Osteocyte (in vitro differentiated cells): ENCODE measurements at regions not wholly inside any gene's neighbourhood (a gene's known extent, or its start where the extent isn't known, plus 50 kb on each side); places are given as distances from the start of the nearest gene placed in this dataset.

Experiments
- DNase-seq: peaks from one replicate; pipeline ENCODE4 v3.0.0; 2021; ENCODE audit warnings: mixed read lengths; ENCODE audit not compliant: unreplicated experiment; ENCODE audit errors: extremely low spot score
- H3K27ac Mint-ChIP-seq: one replicate; pipeline ENCODE4 v1.8.0; 2021; ENCODE audit warnings: mild to moderate bottlenecking, mixed read lengths; ENCODE audit not compliant: unreplicated experiment
- H3K27me3 Mint-ChIP-seq: one replicate; pipeline ENCODE4 v1.8.0; 2021; ENCODE audit warnings: mixed read lengths; ENCODE audit not compliant: unreplicated experiment
- H3K36me3 Mint-ChIP-seq: one replicate; pipeline ENCODE4 v1.8.0; 2021; ENCODE audit warnings: mixed read lengths; ENCODE audit not compliant: unreplicated experiment
- H3K4me1 Mint-ChIP-seq: one replicate; pipeline ENCODE4 v1.8.0; 2021; ENCODE audit warnings: mixed read lengths; ENCODE audit not compliant: unreplicated experiment
- H3K4me3 Mint-ChIP-seq: one replicate; pipeline ENCODE4 v1.8.0; 2021; ENCODE audit warnings: mild to moderate bottlenecking, moderate library complexity, mixed read lengths; ENCODE audit not compliant: unreplicated experiment
- H3K9me3 Mint-ChIP-seq: one replicate; pipeline ENCODE4 v1.8.0; 2021; ENCODE audit warnings: mixed read lengths; ENCODE audit not compliant: unreplicated experiment
- TF ChIP-seq, protein P1 (sequence below): fragments of 200-600 bp; sonication (generic); IDR thresholded peaks from 2 replicates; pipeline ENCODE4 v1.5.0; 2021; ENCODE audit warnings: antibody characterized with exemption, mild to moderate bottlenecking, moderate library complexity

GRCh38 chr1:237998581-237998980 lies 107.9 kb upstream of the ZP4 start:
- no peaks in the 10 kb centered on the region for H3K9me3 Mint-ChIP-seq
- H3K27me3 Mint-ChIP-seq: no peaks in the 10 kb centered on the region
- no peaks in the 10 kb centered on the region for H3K4me1 Mint-ChIP-seq
- no peak overlapping the region for H3K27ac Mint-ChIP-seq
- H3K4me3 Mint-ChIP-seq: no peak overlapping the region
- no peaks in the 10 kb centered on the region for H3K36me3 Mint-ChIP-seq
- TF ChIP-seq, protein P1, sequence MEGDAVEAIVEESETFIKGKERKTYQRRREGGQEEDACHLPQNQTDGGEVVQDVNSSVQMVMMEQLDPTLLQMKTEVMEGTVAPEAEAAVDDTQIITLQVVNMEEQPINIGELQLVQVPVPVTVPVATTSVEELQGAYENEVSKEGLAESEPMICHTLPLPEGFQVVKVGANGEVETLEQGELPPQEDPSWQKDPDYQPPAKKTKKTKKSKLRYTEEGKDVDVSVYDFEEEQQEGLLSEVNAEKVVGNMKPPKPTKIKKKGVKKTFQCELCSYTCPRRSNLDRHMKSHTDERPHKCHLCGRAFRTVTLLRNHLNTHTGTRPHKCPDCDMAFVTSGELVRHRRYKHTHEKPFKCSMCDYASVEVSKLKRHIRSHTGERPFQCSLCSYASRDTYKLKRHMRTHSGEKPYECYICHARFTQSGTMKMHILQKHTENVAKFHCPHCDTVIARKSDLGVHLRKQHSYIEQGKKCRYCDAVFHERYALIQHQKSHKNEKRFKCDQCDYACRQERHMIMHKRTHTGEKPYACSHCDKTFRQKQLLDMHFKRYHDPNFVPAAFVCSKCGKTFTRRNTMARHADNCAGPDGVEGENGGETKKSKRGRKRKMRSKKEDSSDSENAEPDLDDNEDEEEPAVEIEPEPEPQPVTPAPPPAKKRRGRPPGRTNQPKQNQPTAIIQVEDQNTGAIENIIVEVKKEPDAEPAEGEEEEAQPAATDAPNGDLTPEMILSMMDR: no peak
- DNase-seq: no peak

- no peaks in the 10 kb centered on the region for H3K4me1 Mint-ChIP-seq
- H3K27ac Mint-ChIP-seq: no peak overlapping the region
- no peaks in the 10 kb centered on the region for H3K9me3 Mint-ChIP-seq
- TF ChIP-seq, protein P1: no peak
- no peak for DNase-seq
- no peaks in the 10 kb centered on the region for H3K36me3 Mint-ChIP-seq
- no peaks in the 10 kb centered on the region for H3K27me3 Mint-ChIP-seq
- no peak overlapping the region for H3K4me3 Mint-ChIP-seq
Observed at GRCh38 chr1:237983496-237983895, 92.8 kb upstream of the ZP4 start.

DNA sequence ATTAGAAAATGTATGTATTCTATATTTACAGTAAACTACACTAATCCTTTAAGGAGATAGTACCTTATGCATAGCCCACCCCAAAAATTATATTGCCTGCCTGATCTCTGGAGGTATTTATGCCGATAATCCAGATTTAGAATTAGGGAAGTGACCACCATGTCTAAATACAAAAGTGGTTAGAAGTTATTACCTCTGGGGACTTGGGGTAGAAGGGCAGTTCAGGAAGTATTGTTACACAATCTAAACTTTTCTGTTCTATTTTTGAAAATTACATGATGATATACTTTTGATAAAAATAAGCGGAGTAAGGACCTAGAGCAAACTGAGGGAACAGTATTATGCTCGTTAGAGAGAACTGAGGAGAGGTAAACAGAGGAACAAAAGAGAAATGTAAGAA lies 90.5 kb upstream of the ZP4 start:
- Mint-ChIP-seq H3K27me3 (no peaks in the 10 kb centered on the region), H3K4me1 (no peaks in the 10 kb centered on the region), H3K4me3 (no peak overlapping the region), H3K9me3 (no peaks in the 10 kb centered on the region), H3K27ac (no peak overlapping the region), H3K36me3 (no peaks in the 10 kb centered on the region)
- no peak for DNase-seq
- TF ChIP-seq, protein P1: no peak

GRCh38 chr1:237976331-237976730 lies 85.6 kb upstream of the ZP4 start:
- Mint-ChIP-seq H3K9me3 (no peaks in the 10 kb centered on the region), H3K4me3 (no peak overlapping the region), H3K4me1 (no peaks in the 10 kb centered on the region), H3K36me3 (no peaks in the 10 kb centered on the region), H3K27me3 (no peaks in the 10 kb centered on the region), H3K27ac (no peak overlapping the region)
- no peak for DNase-seq
- TF ChIP-seq, protein P1: no peak

GRCh38 chr1:237975903-237976302 lies 85.2 kb upstream of the ZP4 start:
- Mint-ChIP-seq H3K27me3 (no peaks in the 10 kb centered on the region), H3K27ac (no peak overlapping the region), H3K4me3 (no peak overlapping the region), H3K4me1 (no peaks in the 10 kb centered on the region), H3K36me3 (no peaks in the 10 kb centered on the region), H3K9me3 (no peaks in the 10 kb centered on the region)
- TF ChIP-seq, protein P1: no peak
- no peak for DNase-seq
